ENCODE measurements at regions not wholly inside any gene's neighbourhood (a gene's known extent, or its start where the extent isn't known, plus 50 kb on each side); places are given as distances from the start of the nearest gene placed in this dataset.

DNA sequence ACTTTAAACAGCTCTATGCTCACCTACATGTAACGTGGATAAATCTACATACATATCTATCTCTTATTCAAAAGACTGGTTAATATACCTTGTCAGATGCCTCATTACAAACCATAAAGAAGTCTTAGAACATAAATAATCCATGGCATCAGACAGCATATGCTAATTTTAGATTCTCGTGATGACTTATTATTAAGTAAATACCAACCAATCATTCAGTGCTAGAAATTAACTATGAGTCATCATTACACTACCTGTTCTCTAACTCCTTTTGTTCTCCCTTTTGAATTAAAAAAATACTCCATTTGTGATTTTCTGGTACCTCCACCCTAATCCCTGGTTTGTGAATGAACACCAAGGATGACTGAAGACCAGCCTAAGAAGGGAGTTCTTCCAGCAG, 754.3 kb upstream of the ARGLU1 start:
- TF ChIP-seq EZH2 (IDR thresholded peaks at IDR 0.05; ENCODE audit: insufficient read depth, low read length) (no peak), CTCF (IDR thresholded peaks at IDR 0.05; ENCODE audit: insufficient read depth, low read depth, low read length) (no peak)

Data from astrocyte (in vitro differentiated cells and primary cell).